ENCODE measurements at regions not wholly inside any gene's neighbourhood (a gene's known extent, or its start where the extent isn't known, plus 50 kb on each side); places are given as distances from the start of the nearest gene placed in this dataset.

DNA sequence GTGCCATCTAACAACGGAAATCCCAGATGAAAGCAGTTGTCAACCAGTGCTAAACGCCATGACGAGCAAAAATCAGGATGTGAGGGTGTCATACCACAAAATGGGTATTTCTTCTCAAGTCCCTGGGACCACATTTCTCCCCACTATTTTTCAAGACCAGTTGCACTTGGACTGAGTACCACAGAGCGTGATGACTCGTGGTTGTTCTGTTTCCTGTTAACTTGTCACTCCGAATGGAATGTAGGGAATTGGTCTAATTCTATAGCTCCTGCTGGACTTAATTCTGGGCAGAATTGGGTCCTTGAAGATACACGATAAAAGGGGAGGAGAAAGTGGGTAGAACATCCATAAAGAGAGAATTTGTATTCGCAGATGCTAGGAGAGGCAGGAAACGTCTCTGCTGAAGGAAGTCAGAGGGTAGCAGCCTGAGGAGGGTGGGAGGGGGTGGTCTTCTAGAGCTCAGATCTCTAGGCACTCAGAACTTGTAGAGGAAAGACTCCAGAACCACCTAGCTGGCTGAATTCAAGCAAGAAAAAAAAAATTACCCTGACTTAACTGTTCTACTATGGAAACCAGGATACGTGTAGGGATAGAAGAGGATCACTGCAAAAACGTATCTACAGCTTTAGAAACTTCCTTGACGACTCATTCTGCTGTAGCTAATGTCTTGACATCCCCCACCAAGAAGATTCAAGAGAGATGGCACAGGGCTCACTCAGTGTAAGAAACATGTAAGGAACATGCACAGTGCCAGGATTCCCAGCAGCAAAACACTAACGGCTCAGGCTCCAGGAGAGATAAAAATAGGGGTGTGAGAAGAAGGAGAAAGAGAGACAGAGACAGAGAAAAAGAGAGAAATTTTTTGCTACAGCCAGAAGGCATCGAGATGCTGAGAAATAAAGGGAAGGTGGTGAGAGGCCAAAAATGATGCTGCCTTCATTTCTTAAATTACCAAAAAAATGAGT is 494.7 kb downstream of the CD83 start:
- TF ChIP-seq, protein P1, sequence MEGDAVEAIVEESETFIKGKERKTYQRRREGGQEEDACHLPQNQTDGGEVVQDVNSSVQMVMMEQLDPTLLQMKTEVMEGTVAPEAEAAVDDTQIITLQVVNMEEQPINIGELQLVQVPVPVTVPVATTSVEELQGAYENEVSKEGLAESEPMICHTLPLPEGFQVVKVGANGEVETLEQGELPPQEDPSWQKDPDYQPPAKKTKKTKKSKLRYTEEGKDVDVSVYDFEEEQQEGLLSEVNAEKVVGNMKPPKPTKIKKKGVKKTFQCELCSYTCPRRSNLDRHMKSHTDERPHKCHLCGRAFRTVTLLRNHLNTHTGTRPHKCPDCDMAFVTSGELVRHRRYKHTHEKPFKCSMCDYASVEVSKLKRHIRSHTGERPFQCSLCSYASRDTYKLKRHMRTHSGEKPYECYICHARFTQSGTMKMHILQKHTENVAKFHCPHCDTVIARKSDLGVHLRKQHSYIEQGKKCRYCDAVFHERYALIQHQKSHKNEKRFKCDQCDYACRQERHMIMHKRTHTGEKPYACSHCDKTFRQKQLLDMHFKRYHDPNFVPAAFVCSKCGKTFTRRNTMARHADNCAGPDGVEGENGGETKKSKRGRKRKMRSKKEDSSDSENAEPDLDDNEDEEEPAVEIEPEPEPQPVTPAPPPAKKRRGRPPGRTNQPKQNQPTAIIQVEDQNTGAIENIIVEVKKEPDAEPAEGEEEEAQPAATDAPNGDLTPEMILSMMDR (IDR thresholded peaks at IDR 0.05) = no peak
- Histone ChIP-seq H3K4me1 (no peaks in the 10 kb centered on the region), H3K27me3 (no peaks in the 10 kb centered on the region), H3K27ac (no peak overlapping the region), H3K36me3 (no peaks in the 10 kb centered on the region), H3K9me3 (peaks cover 0 to 9% of the 10 kb centered on the region in 2 donors), H3K4me3 (no peak overlapping the region)
- no peak for DNase-seq (ENCODE audit: low spot score)

DNA sequence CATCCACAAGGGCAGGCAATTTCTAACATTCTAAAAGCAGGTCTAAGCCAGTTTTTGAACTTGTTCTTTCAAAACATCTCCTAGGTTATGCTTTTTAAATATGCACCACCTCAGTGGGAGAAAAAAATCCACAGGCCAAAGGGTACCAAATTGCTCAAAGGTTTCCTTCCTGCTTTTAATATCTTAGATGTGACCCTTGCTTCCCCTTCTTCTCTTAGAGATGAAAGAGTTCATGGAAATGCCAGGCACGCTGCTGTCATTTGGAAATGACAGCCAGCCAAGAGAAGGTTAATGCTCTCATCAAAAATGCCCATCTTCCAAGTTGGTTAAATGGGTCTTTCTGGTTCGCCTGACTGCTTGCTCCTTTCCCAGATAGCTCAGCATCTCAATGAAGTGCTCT is 497.1 kb downstream of the CD83 start:
- no peaks in the 10 kb centered on the region for H3K4me1 ChIP-seq
- peaks cover 0 to 9% of the 10 kb centered on the region in 2 donors for H3K9me3 ChIP-seq
- H3K4me3 ChIP-seq = no peak overlapping the region
- TF ChIP-seq, protein P1 (IDR thresholded peaks at IDR 0.05) = no peak
- no peaks in the 10 kb centered on the region for H3K36me3 ChIP-seq
- no peak for DNase-seq (ENCODE audit: low spot score)
- no peak overlapping the region for H3K27ac ChIP-seq
- no peaks in the 10 kb centered on the region for H3K27me3 ChIP-seq

DNA sequence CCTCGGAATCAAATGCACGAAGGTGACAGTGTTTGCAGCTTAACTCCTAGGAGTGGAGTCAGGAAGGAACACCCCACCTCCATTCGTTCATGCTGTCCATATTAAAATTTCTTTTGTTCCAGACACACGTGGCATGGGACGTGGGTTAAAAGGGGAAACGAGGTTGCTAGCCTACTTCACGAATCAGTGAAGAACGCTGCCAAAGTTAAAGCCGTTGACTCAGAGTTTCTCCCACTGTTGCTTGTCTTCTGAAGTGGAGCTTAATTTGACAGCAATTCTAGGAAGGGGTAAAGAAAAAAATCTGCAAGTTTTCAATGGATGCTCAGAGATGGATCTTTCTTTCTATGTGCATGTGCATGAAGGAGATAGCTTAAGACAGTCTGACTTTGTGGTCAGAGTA is 499.1 kb downstream of the CD83 start:
- H3K27me3 ChIP-seq = no peaks in the 10 kb centered on the region
- DNase-seq (ENCODE audit: low spot score) = no peak
- TF ChIP-seq, protein P1 (IDR thresholded peaks at IDR 0.05) = no peak

DNA sequence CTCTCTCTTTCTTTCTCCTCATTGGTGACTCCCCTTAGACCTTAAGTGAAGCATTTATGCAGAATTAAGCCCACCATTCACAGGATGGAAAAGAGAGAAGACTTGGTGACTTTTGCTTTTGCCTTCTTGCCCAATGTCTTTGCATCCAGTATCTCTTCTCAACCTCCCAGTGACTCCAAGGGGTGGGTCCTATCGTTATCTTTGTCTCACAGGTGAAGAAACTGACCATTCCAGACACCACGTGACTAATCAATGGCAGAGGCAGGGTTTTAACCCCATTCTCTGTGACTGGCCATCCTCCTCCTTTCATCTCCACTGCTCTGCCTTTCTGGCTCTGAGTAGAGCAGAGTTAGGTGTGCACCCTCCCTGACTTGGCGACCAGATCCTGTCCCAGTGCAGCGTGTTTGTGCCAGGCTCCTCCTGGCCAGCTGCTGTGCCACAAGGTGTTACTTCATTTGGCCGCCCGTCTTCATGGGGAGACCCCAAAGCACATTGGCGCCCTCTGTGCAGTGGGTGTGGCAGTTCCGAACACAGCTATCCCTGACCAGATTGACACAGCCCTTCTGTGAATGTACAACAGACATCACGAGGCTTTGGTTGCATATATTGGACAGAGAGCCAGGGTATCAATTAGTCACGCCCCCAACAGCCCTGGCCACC is 501.3 kb downstream of the CD83 start:
- H3K4me3 ChIP-seq = no peak overlapping the region
- no peaks in the 10 kb centered on the region for H3K27me3 ChIP-seq
- TF ChIP-seq, protein P1 (IDR thresholded peaks at IDR 0.05) = no peak
- no peak overlapping the region for H3K27ac ChIP-seq
- DNase-seq (ENCODE audit: low spot score) = no peak
- H3K9me3 ChIP-seq = peaks cover 0 to 9% of the 10 kb centered on the region in 2 donors
- H3K36me3 ChIP-seq = no peaks in the 10 kb centered on the region
- peaks cover 0 to 14% of the 10 kb centered on the region in 2 donors for H3K4me1 ChIP-seq

More for the DNA sequence above, 499.1 kb downstream of the CD83 start:
- peaks cover 0 to 9% of the 10 kb centered on the region in 2 donors for H3K9me3 ChIP-seq
- H3K27ac ChIP-seq = no peak overlapping the region
- no peaks in the 10 kb centered on the region for H3K36me3 ChIP-seq
- no peak overlapping the region for H3K4me3 ChIP-seq
- peaks cover 0 to 5% of the 10 kb centered on the region in 2 donors for H3K4me1 ChIP-seq

DNA sequence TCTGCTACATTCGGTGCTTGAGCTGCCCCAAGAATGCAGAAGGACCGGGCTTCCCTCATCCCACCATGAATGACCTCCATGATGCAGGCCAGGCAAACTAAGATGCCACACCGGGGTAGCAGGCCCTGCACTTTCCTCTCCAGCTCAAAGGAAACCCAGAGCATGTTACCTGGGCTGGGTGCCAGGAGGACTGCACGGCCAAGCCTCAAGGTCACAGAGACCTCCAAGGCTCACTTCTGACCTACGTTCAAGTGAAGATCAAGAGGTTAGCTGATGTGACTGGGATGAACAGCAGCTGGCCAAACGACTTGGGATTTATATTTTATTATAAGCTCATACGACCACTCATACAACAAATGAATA is 501.8 kb downstream of the CD83 start:
- no peak for DNase-seq (ENCODE audit: low spot score)
- TF ChIP-seq, protein P1 (IDR thresholded peaks at IDR 0.05) = no peak

More for the DNA sequence above, 501.8 kb downstream of the CD83 start:
- no peaks in the 10 kb centered on the region for H3K27me3 ChIP-seq
- no peak overlapping the region for H3K27ac ChIP-seq
- H3K36me3 ChIP-seq = no peaks in the 10 kb centered on the region
- H3K4me1 ChIP-seq = peaks cover 0 to 14% of the 10 kb centered on the region in 2 donors
- H3K9me3 ChIP-seq = peaks cover 0 to 9% of the 10 kb centered on the region in 2 donors
- H3K4me3 ChIP-seq = no peak overlapping the region

Data from right atrium auricular region (tissue), 2 donors.